Activated B cell treated with CpG ODN at 0.5 μM for 24 hours (primary cell): ENCODE measurements at regions not wholly inside any gene's neighbourhood (a gene's known extent, or its start where the extent isn't known, plus 50 kb on each side); places are given as distances from the start of the nearest gene placed in this dataset.

ENCODE experiments used
- ATAC-seq: fragments of 200-7000 bp; cut with Tn5 transposase; one replicate; pipeline ENCODE4 v1.10.0; 2021; ENCODE audit warnings: low read depth, mild to moderate bottlenecking, moderate library complexity
- CTCF ChIA-PET: fragments of 350-600 bp; sonication (Branson Sonifier 250); formaldehyde crosslinking; loops from one replicate; lab custom pipeline; 2021; ENCODE audit warnings: antibody characterized with exemption; lab: Charles Lee
- POLR2A ChIA-PET: fragments of 350-600 bp; sonication (Branson Sonifier 250); formaldehyde crosslinking; loops from one replicate; lab custom pipeline; 2021; ENCODE audit warnings: antibody characterized with exemption; lab: Charles Lee
- DNase-seq: peaks from one replicate; pipeline ENCODE4 v3.0.0; 2022
- H3K27ac Mint-ChIP-seq: one replicate; pipeline ENCODE4 v1.8.0; 2020; ENCODE audit warnings: mixed read lengths
- H3K27me3 Mint-ChIP-seq: one replicate; pipeline ENCODE4 v1.8.0; 2021; ENCODE audit warnings: mixed read lengths
- H3K36me3 Mint-ChIP-seq: one replicate; pipeline ENCODE4 v1.8.0; 2021; ENCODE audit warnings: low read depth, mixed read lengths
- H3K4me1 Mint-ChIP-seq: one replicate; pipeline ENCODE4 v1.8.0; 2021; ENCODE audit warnings: mixed read lengths
- H3K4me3 Mint-ChIP-seq: one replicate; pipeline ENCODE4 v1.8.0; 2020; ENCODE audit warnings: mild to moderate bottlenecking, mixed read lengths
- H3K9me3 Mint-ChIP-seq: one replicate; pipeline ENCODE4 v1.8.0; 2020; ENCODE audit warnings: mixed read lengths
- intact Hi-C: fragments of 100-400 bp; cut with micrococcal nuclease; formaldehyde crosslinking; loops from one replicate; pipeline ENCODE4 v1.15.1; 2024
- TF ChIP-seq, protein P1 (sequence below): fragments of 200-600 bp; IDR thresholded peaks from one replicate; pipeline ENCODE4 v1.8.0; 2022; ENCODE audit warnings: antibody characterized with exemption, mild to moderate bottlenecking

DNA sequence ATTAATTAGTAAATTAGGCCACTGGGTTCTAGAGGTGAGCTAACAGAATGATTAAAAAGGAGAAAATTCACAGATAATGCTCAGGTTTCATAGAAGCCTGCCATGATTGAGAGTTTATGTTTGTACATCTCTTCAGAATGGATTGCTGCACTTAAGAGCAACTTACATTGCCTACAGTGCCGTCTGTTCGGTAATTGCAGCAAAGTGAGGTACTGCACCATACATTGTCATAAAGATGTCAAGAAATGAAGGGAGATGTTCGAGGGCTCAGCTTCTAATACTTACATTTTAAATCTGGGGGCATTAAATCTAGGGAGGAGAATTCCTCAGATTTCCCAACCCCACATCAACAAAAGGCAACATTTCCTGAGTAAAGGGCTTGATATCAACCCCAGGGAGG, 976.2 kb upstream of the FANCL start:
- TF ChIP-seq, protein P1, sequence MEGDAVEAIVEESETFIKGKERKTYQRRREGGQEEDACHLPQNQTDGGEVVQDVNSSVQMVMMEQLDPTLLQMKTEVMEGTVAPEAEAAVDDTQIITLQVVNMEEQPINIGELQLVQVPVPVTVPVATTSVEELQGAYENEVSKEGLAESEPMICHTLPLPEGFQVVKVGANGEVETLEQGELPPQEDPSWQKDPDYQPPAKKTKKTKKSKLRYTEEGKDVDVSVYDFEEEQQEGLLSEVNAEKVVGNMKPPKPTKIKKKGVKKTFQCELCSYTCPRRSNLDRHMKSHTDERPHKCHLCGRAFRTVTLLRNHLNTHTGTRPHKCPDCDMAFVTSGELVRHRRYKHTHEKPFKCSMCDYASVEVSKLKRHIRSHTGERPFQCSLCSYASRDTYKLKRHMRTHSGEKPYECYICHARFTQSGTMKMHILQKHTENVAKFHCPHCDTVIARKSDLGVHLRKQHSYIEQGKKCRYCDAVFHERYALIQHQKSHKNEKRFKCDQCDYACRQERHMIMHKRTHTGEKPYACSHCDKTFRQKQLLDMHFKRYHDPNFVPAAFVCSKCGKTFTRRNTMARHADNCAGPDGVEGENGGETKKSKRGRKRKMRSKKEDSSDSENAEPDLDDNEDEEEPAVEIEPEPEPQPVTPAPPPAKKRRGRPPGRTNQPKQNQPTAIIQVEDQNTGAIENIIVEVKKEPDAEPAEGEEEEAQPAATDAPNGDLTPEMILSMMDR, result no peak
- H3K4me1 Mint-ChIP-seq, result no peaks in the 10 kb centered on the region
- no peaks in the 10 kb centered on the region for H3K36me3 Mint-ChIP-seq
- no peak for ATAC-seq
- no peak overlapping the region for H3K4me3 Mint-ChIP-seq
- no peaks in the 10 kb centered on the region for H3K9me3 Mint-ChIP-seq
- no peak for DNase-seq
- POLR2A ChIA-PET, result interaction anchor here (0.6 kb wide), 1 partner anchor 199 kb away, joined by 5 read pairs; no protein-coding TSS in a partner anchor
- no peak overlapping the region for H3K27ac Mint-ChIP-seq
- peaks cover 15% of the 10 kb centered on the region for H3K27me3 Mint-ChIP-seq
- intact Hi-C loops, result no loop called here
- CTCF ChIA-PET, result no interaction called here

DNA sequence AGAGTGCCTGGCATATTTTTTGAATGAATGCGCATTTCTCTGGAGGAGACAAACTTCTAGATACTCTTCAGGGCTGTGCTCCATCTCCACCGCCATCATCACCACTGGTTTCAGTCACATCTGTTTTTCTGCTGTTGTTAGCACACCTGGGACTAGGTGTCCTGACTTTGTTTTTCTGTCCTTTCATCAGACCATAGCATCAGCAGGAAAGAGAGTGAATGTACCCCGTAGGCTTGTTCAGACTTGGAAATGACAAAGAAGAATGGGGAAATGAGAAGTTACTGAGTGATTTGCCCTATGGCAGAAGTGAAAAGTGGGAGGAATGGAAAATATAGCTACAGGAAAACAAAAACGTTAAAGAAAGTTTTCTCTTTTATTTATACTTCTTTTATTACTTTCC, 965.2 kb upstream of the FANCL start:
- TF ChIP-seq, protein P1, result no peak
- Mint-ChIP-seq H3K4me1 (no peaks in the 10 kb centered on the region), H3K9me3 (peaks cover 1% of the 10 kb centered on the region), H3K4me3 (no peak overlapping the region), H3K27ac (no peak overlapping the region), H3K27me3 (no peaks in the 10 kb centered on the region), H3K36me3 (no peaks in the 10 kb centered on the region)
- ChIA-PET CTCF (no interaction called here), POLR2A (no interaction called here)
- intact Hi-C loops, result no loop called here
- no peak for DNase-seq
- ATAC-seq, result no peak

DNA sequence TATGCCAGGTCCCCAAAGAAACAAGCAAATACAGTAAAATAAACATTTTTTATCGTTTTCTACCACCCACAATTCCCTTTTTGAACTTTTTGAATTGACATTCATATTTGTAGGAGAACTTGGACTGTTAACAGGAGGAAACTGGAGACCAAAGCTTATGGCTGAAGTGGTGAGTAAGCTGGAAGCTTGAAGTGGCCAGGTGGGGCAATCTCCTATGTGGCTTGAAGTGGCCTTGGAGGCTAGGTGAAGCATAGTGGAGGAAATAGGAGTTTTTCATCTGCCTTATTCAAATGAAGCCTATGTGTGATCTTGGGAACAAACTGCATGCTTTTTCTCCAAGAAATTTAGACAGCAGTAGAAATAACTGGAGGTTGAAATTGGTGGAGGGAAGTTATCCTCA, 962.9 kb upstream of the FANCL start:
- no peak for ATAC-seq
- POLR2A ChIA-PET, result no interaction called here
- CTCF ChIA-PET, result interaction anchor here (1.5 kb wide), 1 partner anchor 178 kb away, joined by 3 read pairs; no protein-coding TSS in a partner anchor
- intact Hi-C loops, result no loop called here
- Mint-ChIP-seq H3K4me1 (no peaks in the 10 kb centered on the region), H3K27ac (no peak overlapping the region), H3K36me3 (no peaks in the 10 kb centered on the region), H3K9me3 (peaks cover 5% of the 10 kb centered on the region), H3K4me3 (no peak overlapping the region), H3K27me3 (no peaks in the 10 kb centered on the region)
- no peak for DNase-seq
- TF ChIP-seq, protein P1, result no peak

DNA sequence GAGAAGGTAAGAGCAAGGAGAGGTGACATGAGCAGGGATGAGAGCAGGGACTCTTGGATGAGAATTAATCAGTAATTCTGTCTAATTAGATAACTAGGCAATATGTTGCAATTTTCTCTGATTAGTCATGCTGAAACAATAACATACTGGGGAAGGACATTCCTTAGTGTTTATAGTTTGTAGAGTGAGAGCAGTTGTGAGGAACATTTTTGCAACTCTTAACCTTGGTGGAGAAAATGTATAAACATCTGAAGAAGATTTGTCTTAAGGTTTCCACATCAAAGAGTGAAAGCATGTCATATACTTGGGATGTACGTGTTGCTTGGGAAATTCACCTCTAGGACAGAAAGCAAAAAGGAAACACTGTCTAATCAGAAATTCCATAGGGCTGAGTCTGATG, 955.4 kb upstream of the FANCL start:
- ChIA-PET POLR2A (no interaction called here), CTCF (no interaction called here)
- Mint-ChIP-seq H3K4me1 (no peaks in the 10 kb centered on the region), H3K9me3 (peaks cover 14% of the 10 kb centered on the region), H3K27ac (no peak overlapping the region), H3K36me3 (peaks cover 4% of the 10 kb centered on the region), H3K27me3 (peaks cover 3% of the 10 kb centered on the region), H3K4me3 (no peak overlapping the region)
- intact Hi-C loops, result no loop called here
- ATAC-seq, result no peak
- no peak for DNase-seq
- TF ChIP-seq, protein P1, result no peak

DNA sequence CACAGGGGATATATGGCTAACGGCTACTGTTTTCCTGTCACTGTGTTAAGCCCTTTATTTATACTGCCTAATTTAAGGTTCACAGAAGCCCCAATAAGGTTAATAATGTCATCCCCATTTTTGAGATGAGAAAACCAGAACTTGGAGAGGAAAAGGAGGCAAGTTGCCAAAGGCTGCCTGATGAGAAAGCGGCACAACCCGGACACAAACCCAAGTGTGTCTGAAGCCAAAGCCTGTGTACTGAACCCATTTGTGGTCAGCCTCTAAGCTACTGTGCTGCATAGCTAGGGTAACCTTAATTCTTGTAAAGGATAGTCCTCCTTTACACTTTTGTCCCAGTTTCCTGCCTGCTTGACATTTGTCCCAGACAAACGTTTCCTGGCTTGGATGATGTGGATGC, 954.7 kb upstream of the FANCL start:
- peaks cover 14% of the 10 kb centered on the region for H3K9me3 Mint-ChIP-seq
- POLR2A ChIA-PET, result no interaction called here

More for the DNA sequence above, 954.7 kb upstream of the FANCL start:
- intact Hi-C loops, result no loop called here
- Mint-ChIP-seq H3K4me1 (no peaks in the 10 kb centered on the region), H3K27me3 (peaks cover 3% of the 10 kb centered on the region), H3K36me3 (peaks cover 4% of the 10 kb centered on the region), H3K4me3 (no peak overlapping the region), H3K27ac (no peak overlapping the region)
- ATAC-seq, result no peak
- DNase-seq, result no peak
- CTCF ChIA-PET, result no interaction called here
- TF ChIP-seq, protein P1, result no peak
